Hepatocyte (in vitro differentiated cells): ENCODE measurements at regions not wholly inside any gene's neighbourhood (a gene's known extent, or its start where the extent isn't known, plus 50 kb on each side); places are given as distances from the start of the nearest gene placed in this dataset.

ENCODE experiments used
- DNase-seq: peaks from one replicate; pipeline ENCODE4 v3.0.0-alpha.2; 2016; ENCODE audit warnings: low spot score
- H2AFZ ChIP-seq: fragments of 200-600 bp; sonication (generic); 2 replicates; pipeline ENCODE4 v1.6.0; 2016; ENCODE audit warnings: antibody characterized with exemption, mild to moderate bottlenecking
- H3K27ac ChIP-seq: fragments of 200-600 bp; sonication (generic); 2 replicates; pipeline ENCODE4 v1.5.1; 2016; ENCODE audit warnings: mild to moderate bottlenecking
- H3K27me3 ChIP-seq: fragments of 200-600 bp; sonication (generic); 2 replicates; pipeline ENCODE4 v1.6.1; 2016
- H3K36me3 ChIP-seq: fragments of 200-600 bp; sonication (generic); replicated peaks from 2 replicates; pipeline ENCODE4 v1.5.1; 2016; ENCODE audit warnings: low read depth; ENCODE audit not compliant: insufficient read depth
- H3K4me1 ChIP-seq: fragments of 200-600 bp; sonication (generic); 2 replicates; pipeline ENCODE4 v1.5.1; 2016; ENCODE audit warnings: mild to moderate bottlenecking, moderate library complexity; ENCODE audit not compliant: insufficient read depth
- H3K4me2 ChIP-seq: fragments of 200-600 bp; sonication (generic); 2 replicates; pipeline ENCODE4 v1.6.0; 2016
- H3K4me3 ChIP-seq: fragments of 200-600 bp; sonication (generic); 2 replicates; pipeline ENCODE4 v1.5.1; 2016; ENCODE audit warnings: mild to moderate bottlenecking
- H3K79me2 ChIP-seq: fragments of 200-600 bp; sonication (generic); 2 replicates; pipeline ENCODE4 v1.6.0; 2017; ENCODE audit warnings: mild to moderate bottlenecking
- H3K9me2 ChIP-seq: fragments of 200-600 bp; sonication (generic); replicated peaks from 2 replicates; pipeline ENCODE4 v1.6.0; 2017; ENCODE audit warnings: mild to moderate bottlenecking; ENCODE audit not compliant: insufficient read depth
- H3K9me3 ChIP-seq: fragments of 200-600 bp; sonication (generic); 2 replicates; pipeline ENCODE4 v1.5.1; 2016; ENCODE audit warnings: low read depth, mild to moderate bottlenecking
- H4K20me1 ChIP-seq: fragments of 200-600 bp; sonication (generic); 2 replicates; pipeline ENCODE4 v1.6.0; 2016; ENCODE audit warnings: mild to moderate bottlenecking; ENCODE audit not compliant: insufficient read depth, poor library complexity, severe bottlenecking
- EZH2 ChIP-seq: fragments of 200-600 bp; sonication (generic); IDR thresholded peaks from 2 replicates; pipeline ENCODE4 v1.6.1; 2016; ENCODE audit warnings: antibody characterized with exemption, mild to moderate bottlenecking, borderline replicate concordance
- EZH2phosphoT487 ChIP-seq: fragments of 200-600 bp; sonication (generic); IDR thresholded peaks from one replicate; pipeline ENCODE4 v1.6.1; 2018; ENCODE audit warnings: antibody characterized with exemption, mild to moderate bottlenecking, low read depth, moderate library complexity; ENCODE audit not compliant: unreplicated experiment, severe bottlenecking
- WGBS: methylation state at CpG from one replicate; pipeline ENCODE4 v1.1.6; 2016; ENCODE audit warnings: low lambda C conversion rate; ENCODE audit errors: missing lambda C conversion rate; 5-methylcytosine and 5-hydroxymethylcytosine counted together
- TF ChIP-seq, protein P1 (sequence below): fragments of 200-600 bp; sonication (generic); IDR thresholded peaks from 2 replicates; pipeline ENCODE4 v1.5.1; 2016; ENCODE audit warnings: antibody characterized with exemption, mild to moderate bottlenecking; ENCODE audit not compliant: poor library complexity

DNA sequence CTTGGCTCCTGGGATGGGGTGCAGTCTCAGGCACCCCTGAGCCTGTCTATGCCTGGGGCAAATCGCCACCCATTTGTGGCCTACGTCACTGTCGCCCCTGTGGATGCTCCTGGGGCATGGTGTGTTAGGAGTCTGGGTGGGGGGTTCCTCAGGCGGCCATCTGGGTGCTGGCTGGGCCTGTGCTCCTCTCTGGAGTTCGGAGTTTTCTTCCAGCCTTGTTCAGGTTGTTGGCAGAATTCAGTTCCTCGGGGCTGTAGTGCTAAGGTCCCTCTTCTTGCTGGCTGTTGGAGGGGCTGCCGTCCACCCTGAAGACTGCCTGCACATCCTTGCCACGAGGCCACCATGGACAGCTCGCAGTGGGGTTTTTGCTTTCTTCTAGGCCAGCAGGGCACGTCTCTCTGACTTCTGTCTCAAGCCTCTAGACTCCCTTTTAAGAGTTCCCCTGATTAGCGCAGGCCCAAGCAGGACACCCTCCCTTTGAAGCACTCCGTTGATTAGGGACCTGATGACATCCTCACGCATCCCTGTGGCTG lies 86.7 kb upstream of the C1orf174 start:
- no peak overlapping the region for H3K27ac ChIP-seq
- no peaks in the 10 kb centered on the region for H3K36me3 ChIP-seq
- no peak overlapping the region for H3K4me3 ChIP-seq
- no peaks in the 10 kb centered on the region for H3K9me3 ChIP-seq
- DNase-seq, result no peak
- no peaks in the 10 kb centered on the region for H3K79me2 ChIP-seq
- no peaks in the 10 kb centered on the region for H3K4me1 ChIP-seq
- TF ChIP-seq EZH2 (no peak), EZH2phosphoT487 (no peak)
- TF ChIP-seq, protein P1, sequence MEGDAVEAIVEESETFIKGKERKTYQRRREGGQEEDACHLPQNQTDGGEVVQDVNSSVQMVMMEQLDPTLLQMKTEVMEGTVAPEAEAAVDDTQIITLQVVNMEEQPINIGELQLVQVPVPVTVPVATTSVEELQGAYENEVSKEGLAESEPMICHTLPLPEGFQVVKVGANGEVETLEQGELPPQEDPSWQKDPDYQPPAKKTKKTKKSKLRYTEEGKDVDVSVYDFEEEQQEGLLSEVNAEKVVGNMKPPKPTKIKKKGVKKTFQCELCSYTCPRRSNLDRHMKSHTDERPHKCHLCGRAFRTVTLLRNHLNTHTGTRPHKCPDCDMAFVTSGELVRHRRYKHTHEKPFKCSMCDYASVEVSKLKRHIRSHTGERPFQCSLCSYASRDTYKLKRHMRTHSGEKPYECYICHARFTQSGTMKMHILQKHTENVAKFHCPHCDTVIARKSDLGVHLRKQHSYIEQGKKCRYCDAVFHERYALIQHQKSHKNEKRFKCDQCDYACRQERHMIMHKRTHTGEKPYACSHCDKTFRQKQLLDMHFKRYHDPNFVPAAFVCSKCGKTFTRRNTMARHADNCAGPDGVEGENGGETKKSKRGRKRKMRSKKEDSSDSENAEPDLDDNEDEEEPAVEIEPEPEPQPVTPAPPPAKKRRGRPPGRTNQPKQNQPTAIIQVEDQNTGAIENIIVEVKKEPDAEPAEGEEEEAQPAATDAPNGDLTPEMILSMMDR, result no peak
- no peak overlapping the region for H2AFZ ChIP-seq
- no peak overlapping the region for H3K4me2 ChIP-seq
- H3K9me2 ChIP-seq, result no peaks in the 10 kb centered on the region
- no peaks in the 10 kb centered on the region for H4K20me1 ChIP-seq
- 81% methylated on average over 13 of the region's 13 CpGs for WGBS
- H3K27me3 ChIP-seq, result no peaks in the 10 kb centered on the region

DNA sequence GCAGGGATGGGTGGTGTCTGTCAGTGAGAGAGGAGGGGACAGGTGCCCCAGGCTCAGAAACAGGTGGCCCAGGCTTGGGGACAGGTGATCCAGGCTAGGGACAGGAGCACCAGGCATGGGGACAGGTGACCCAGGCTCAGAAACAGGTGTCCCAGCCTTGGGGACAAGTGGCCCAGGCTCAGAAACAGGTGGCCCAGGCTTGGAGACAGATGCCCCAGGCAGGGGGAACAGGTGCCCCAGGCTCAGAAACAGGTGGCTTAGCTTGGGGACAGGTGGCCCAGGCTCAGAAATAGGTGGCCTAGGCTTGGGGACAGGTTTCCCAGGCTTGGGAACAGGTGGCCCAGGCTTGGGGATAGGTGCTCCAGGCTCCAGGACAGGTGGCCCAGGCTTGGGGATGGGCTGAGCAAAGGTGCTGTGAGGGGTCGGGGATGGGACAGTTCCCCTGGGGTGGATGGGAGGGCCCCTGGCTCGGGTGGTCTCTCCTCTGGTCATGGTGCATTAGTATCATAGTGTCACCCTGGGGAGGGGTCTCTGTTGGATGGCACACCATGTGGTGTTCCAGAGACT lies 87.7 kb upstream of the C1orf174 start:
- H3K9me2 ChIP-seq, result no peaks in the 10 kb centered on the region
- no peaks in the 10 kb centered on the region for H3K36me3 ChIP-seq
- no peak overlapping the region for H3K4me2 ChIP-seq
- no peaks in the 10 kb centered on the region for H4K20me1 ChIP-seq
- no peaks in the 10 kb centered on the region for H3K79me2 ChIP-seq
- H3K27me3 ChIP-seq, result no peaks in the 10 kb centered on the region
- no peak overlapping the region for H2AFZ ChIP-seq
- 52% methylated on average over 2 of the region's 2 CpGs for WGBS
- H3K27ac ChIP-seq, result no peak overlapping the region
- no peaks in the 10 kb centered on the region for H3K9me3 ChIP-seq
- no peak for DNase-seq
- no peak overlapping the region for H3K4me3 ChIP-seq
- no peaks in the 10 kb centered on the region for H3K4me1 ChIP-seq
- no peak for TF ChIP-seq EZH2
- TF ChIP-seq EZH2phosphoT487, result no peak
- TF ChIP-seq, protein P1, result no peak

DNA sequence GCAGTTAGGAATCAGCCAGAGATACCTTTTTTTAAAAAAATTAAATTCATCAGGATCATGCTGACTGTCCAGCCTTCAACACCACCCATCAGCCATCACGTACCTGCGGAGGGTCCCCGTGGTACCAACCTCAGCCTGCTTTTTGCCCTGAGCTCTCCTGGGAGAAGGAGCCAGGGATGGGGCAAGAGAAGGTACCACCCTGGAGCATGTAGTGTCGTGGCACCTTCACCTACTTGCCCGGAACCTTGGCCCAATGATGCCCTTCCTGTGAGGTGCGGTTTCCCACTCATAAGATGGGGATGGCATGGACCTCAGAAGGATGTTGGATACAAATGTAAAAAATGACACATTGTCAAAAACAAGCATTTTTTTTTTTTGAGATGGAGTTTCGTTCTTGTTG lies 88.4 kb upstream of the C1orf174 start:
- WGBS, result 89% methylated on average over 7 of the region's 7 CpGs
- Histone ChIP-seq H3K4me2 (no peak overlapping the region), H3K4me3 (no peak overlapping the region), H3K27ac (no peak overlapping the region), H3K4me1 (no peaks in the 10 kb centered on the region), H2AFZ (no peak overlapping the region), H4K20me1 (no peaks in the 10 kb centered on the region), H3K79me2 (no peaks in the 10 kb centered on the region), H3K9me3 (no peaks in the 10 kb centered on the region), H3K36me3 (no peaks in the 10 kb centered on the region), H3K27me3 (no peaks in the 10 kb centered on the region), H3K9me2 (no peaks in the 10 kb centered on the region)
- TF ChIP-seq, protein P1, result no peak
- TF ChIP-seq EZH2, result no peak
- TF ChIP-seq EZH2phosphoT487, result no peak
- no peak for DNase-seq
